ENCODE measurements at regions not wholly inside any gene's neighbourhood (a gene's known extent, or its start where the extent isn't known, plus 50 kb on each side); places are given as distances from the start of the nearest gene placed in this dataset.
A peak's percentile ranks its signal among the peaks of the same experiment; 100 is the strongest.

DNA sequence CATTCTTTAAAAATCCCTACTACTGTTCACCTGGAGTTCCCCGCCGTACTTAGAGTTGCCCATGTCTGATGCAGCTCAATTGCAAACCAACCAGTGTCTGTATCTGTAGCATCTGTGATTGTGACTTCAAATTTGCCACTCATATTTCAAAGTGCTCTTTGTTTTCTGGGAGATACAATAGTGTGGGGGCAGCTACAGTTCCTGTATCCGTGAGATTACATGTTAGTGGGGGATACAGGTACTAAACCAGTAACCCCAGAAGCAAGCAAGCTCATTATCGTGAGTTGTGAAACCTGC lies 140.9 kb downstream of the ANKRD60 start:
- no peak for DNase-seq

GRCh38 chr20:58086763-58087561 lies 141.5 kb downstream of the ANKRD60 start:
- DNase-seq: peak; percentile 65

DNA sequence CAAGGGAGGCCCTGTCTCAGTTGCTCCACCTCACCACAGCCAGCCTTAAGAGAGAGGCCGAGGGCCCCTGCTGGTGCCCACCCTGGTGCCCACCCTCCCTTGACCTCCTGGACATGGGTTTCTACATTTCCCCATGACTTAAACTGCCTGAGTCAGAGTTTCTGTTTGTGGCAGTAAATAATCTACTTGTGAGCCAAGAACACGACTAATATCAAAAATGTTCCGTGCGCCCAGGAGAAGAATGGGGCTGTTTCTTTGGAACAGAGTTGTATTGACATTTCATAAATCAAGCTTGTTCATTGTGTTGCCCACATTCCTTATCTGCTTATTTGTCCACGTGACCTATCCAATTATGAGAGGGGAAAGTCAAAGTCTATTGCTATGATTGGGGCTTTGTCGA lies 143.5 kb downstream of the ANKRD60 start:
- DNase-seq: no peak

GRCh38 chr20:58084566-58084965 lies 143.9 kb downstream of the ANKRD60 start:
- no peak for DNase-seq

GRCh38 chr20:58081846-58082245 lies 146.6 kb downstream of the ANKRD60 start:
- peak; percentile 89 for DNase-seq

GRCh38 chr20:58078741-58079522 lies 149.5 kb downstream of the ANKRD60 start:
- peak; percentile 89 for DNase-seq

DNA sequence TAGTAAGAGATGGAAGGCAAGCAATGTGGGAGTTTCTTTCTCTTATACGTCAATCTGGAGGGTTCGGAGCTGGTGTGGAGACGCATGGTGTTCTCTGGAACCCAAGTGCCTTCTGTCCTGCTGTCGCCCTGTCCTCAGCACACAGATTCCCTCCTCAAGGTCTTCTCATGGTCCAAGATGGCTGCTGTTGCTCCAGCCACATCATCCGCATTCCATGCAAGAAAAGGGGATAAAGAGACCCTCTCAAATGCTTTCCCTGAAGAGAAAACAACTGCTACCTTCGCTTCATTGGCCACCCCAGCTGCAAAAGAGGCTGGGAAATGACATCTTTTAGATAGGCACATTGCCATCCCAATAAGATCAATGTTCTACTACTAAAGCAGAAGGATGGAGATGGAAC lies 151.2 kb downstream of the ANKRD60 start:
- no peak for DNase-seq

DNA sequence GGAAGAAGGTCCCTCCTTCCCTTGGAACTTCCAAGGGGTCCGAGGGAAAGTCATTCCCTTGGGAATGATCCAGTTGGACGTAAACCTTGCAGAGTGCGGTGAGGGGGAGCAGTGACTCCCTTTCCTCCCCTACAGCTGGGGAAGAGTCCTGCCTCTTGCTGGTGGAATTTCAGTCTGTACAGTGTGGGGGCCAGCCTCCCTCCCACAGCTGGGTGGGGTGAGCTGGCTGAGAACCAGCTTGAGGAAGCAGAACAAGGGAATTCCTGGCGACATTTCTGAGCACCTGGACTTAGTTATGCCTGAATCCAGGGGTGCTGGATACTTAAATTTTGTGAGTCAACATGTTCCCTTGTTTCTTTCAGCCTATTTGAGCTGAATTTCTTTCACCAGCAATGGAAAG lies 152.0 kb downstream of the ANKRD60 start:
- DNase-seq: peak; percentile 37

GRCh38 chr20:58075586-58076345 lies 152.7 kb downstream of the ANKRD60 start:
- DNase-seq: no peak

GRCh38 chr20:58073945-58074856 lies 154.3 kb downstream of the ANKRD60 start:
- DNase-seq: peak; percentile 58

GRCh38 chr20:58072695-58073671 lies 155.5 kb downstream of the ANKRD60 start:
- no peak for DNase-seq

DNA sequence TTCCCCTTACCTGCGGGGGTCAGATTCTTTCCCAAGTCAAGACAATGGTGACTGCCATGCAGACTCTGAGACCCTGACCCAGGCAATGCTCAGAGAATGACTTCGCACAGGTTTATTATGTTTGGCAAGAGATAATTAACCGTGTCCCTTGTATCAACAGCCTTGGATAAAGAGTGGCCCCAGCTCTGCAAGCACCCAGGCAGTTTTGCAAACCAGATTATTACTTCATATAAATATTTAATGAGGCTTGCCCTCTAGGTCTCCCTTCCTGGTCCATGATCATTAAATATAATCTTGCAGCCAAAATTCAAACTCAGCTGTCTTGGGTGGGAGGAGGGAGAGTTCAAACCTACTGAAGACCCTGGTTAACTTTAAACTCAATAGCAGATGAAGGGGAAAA lies 156.5 kb downstream of the ANKRD60 start:
- DNase-seq: no peak

- DNase-seq: no peak
Observed at GRCh38 chr20:58071298-58071697, 157.2 kb downstream of the ANKRD60 start.

DNA sequence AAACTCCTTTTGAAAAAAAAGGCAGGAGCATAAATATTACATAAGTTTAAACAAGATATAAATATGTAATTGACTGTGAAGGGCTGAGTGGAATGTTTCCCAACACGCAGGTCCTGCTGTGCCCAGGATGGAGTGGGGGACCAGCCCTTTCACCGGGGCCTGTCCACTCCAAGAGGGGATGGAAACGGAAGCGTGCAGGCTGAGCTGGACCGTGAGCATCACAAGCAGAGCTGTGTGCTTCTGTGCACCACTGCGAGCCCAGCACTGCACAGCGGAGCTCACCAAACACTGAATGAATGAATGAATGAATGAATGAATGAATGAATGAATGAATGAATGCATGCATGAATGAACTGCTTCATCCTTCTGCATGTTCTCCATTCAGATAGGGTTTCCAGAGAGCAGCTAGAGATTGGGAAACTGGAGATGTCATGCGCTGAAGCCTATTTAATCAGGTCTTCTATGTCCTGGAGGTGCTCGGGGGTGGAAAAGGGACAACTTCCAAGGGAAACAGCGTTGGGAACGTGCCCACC lies 157.7 kb downstream of the ANKRD60 start:
- no peak for DNase-seq

GRCh38 chr20:58069796-58070663 lies 158.4 kb downstream of the ANKRD60 start:
- DNase-seq: no peak

- no peak for DNase-seq
Observed at GRCh38 chr20:58069207-58069606, 159.2 kb downstream of the ANKRD60 start.

DNA sequence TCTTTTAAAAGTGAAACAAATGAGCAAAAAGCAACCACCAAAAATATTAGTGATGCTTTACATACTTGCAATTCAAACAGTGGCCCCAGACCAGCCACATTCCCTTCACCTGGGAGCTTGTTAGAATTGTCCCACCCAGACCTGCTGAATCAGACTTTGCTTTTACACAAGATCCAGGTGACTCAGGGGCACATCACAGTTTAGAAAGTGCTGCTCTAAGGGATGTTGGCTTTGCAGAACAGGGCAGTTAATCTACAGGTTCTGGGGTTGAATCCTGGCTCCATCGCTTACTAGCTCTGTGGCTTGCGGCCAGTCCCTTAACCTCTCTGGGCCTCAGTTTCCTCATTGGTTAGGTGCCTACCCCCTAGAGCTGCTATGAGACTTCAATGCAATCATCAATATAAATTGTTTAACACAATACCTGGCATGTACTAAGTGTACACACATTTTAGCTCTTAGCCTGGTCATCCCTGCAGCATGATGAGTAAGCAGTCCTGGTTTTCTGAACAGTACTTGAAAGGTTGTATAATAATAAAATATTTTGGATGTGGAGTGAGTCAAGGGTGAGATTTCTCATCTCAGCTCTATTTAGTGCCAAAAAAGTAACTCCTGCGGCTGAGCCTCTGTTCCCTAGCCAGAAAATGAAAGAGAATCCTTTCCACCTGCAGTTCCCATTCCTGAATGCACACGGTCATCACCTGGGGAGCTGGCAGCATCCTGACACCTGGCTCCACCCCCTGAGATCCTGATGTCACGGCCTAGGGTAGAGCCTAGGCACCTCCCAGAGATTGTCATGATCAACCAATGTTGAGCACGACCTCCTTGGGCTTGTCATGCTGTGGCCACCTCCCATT lies 162.7 kb downstream of the ANKRD60 start:
- DNase-seq: peak; percentile 53

DNA sequence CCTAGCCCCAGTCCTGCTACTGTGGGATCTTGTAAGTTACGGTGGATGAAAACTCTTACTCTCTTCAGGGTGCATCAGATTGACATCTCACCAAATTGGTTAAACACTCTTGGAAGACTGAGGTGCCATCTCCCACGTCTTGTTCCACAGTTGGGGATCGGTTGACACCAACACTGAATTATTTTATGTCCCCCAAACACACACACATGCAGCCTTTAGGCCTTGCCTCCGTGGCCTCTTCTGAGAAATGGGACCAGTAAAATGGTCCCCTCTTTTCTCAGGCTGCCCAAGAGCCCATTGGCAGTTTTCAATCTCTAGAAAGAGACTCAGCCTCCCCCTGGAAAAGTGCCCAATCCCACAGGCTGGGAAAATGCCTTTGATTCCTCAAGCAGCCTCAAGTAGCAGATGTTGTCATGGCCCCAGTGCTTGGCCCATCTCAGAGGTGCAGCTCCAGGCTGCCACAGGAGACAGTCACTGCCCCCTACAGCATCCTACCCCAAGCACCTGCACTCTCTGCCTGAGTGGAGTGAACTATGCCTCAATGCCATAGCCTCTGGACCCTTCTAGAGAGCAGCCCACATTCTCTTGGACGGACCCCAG lies 163.9 kb downstream of the ANKRD60 start:
- DNase-seq: no peak

DNA sequence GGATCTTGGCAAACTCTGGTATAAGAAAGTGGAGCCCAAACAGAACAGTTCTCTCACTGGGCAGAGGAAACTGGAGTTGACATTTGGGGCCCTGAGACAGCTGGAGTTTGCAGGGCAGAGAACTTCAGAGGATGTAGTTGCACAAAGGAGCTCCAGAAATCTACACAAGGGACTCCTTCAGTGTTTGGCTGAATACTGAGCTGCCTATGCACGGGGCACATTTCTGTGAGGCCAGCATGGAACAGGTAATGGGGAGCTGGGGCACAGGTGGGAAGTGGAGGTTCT lies 169.3 kb downstream of the ANKRD60 start:
- no peak for DNase-seq
